Neural crest cell (in vitro differentiated cells): ENCODE measurements at regions not wholly inside any gene's neighbourhood (a gene's known extent, or its start where the extent isn't known, plus 50 kb on each side); places are given as distances from the start of the nearest gene placed in this dataset.

Experiments used
- DNase-seq: peaks from one replicate; pipeline ENCODE4 v3.0.0; 2021; ENCODE audit warnings: low read depth, mixed read lengths, low spot score
- H3K27ac Mint-ChIP-seq: one replicate; pipeline ENCODE4 v1.8.0; 2021; ENCODE audit warnings: mild to moderate bottlenecking, mixed read lengths; ENCODE audit not compliant: unreplicated experiment
- H3K27me3 Mint-ChIP-seq: 2 replicates; pipeline ENCODE4 v1.8.0; 2021; ENCODE audit warnings: low read depth, mild to moderate bottlenecking, mixed read lengths
- H3K36me3 Mint-ChIP-seq: 2 replicates; pipeline ENCODE4 v1.8.0; 2021; ENCODE audit warnings: low read depth, mild to moderate bottlenecking, mixed read lengths
- H3K4me1 Mint-ChIP-seq: 2 replicates; pipeline ENCODE4 v1.8.0; 2021; ENCODE audit warnings: mixed read lengths
- H3K4me3 Mint-ChIP-seq: one replicate; pipeline ENCODE4 v1.8.0; 2021; ENCODE audit warnings: mild to moderate bottlenecking, mixed read lengths
- H3K9me3 Mint-ChIP-seq: 2 replicates; pipeline ENCODE4 v1.8.0; 2021; ENCODE audit warnings: mixed read lengths
- TF ChIP-seq, protein P1 (sequence below): fragments of 200-600 bp; sonication (generic); conservative IDR thresholded peaks from 2 replicates; pipeline ENCODE4 v1.5.0; 2021; ENCODE audit warnings: antibody characterized with exemption, mild to moderate bottlenecking

DNA sequence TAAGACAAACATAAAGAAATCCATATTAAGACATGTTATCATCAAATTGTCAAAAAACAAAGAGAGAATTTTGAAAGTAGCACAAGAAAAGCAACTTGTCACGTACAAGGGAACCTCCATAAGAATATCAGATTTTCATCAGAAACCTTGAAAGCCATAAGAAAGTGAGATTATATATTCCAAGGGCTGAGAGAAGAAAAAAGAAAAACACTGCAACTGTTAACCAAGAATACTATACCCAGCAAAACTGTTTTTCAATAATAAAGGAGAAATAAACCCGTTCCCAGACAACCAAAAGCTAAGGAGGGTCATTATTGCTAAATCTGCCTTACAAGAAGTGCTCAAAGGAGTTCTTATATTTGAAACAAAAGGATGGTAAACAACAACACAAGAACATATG, 94.7 kb upstream of the TSPAN8 start:
- Mint-ChIP-seq H3K27ac (no peak overlapping the region), H3K9me3 (peaks cover 14% of the 10 kb centered on the region), H3K4me3 (no peak overlapping the region), H3K4me1 (no peaks in the 10 kb centered on the region), H3K27me3 (no peaks in the 10 kb centered on the region), H3K36me3 (peaks cover 10% of the 10 kb centered on the region)
- no peak for DNase-seq
- TF ChIP-seq, protein P1, sequence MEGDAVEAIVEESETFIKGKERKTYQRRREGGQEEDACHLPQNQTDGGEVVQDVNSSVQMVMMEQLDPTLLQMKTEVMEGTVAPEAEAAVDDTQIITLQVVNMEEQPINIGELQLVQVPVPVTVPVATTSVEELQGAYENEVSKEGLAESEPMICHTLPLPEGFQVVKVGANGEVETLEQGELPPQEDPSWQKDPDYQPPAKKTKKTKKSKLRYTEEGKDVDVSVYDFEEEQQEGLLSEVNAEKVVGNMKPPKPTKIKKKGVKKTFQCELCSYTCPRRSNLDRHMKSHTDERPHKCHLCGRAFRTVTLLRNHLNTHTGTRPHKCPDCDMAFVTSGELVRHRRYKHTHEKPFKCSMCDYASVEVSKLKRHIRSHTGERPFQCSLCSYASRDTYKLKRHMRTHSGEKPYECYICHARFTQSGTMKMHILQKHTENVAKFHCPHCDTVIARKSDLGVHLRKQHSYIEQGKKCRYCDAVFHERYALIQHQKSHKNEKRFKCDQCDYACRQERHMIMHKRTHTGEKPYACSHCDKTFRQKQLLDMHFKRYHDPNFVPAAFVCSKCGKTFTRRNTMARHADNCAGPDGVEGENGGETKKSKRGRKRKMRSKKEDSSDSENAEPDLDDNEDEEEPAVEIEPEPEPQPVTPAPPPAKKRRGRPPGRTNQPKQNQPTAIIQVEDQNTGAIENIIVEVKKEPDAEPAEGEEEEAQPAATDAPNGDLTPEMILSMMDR: no peak

- Mint-ChIP-seq H3K27me3 (no peaks in the 10 kb centered on the region), H3K4me3 (no peak overlapping the region), H3K36me3 (peaks cover 10% of the 10 kb centered on the region), H3K4me1 (no peaks in the 10 kb centered on the region), H3K27ac (no peak overlapping the region), H3K9me3 (peaks cover 16% of the 10 kb centered on the region)
- TF ChIP-seq, protein P1: no peak
- no peak for DNase-seq
These were observed 92.4 kb upstream of the TSPAN8 start for GRCh38 chr12:71250166-71250565.

- H3K36me3 Mint-ChIP-seq: no peaks in the 10 kb centered on the region
- no peaks in the 10 kb centered on the region for H3K27me3 Mint-ChIP-seq
- H3K4me1 Mint-ChIP-seq: no peaks in the 10 kb centered on the region
- no peak for DNase-seq
- H3K27ac Mint-ChIP-seq: no peak overlapping the region
- TF ChIP-seq, protein P1: no peak
- H3K4me3 Mint-ChIP-seq: no peak overlapping the region
- H3K9me3 Mint-ChIP-seq: peaks cover 2% of the 10 kb centered on the region
These were observed 85.6 kb upstream of the TSPAN8 start for GRCh38 chr12:71243370-71243769.

DNA sequence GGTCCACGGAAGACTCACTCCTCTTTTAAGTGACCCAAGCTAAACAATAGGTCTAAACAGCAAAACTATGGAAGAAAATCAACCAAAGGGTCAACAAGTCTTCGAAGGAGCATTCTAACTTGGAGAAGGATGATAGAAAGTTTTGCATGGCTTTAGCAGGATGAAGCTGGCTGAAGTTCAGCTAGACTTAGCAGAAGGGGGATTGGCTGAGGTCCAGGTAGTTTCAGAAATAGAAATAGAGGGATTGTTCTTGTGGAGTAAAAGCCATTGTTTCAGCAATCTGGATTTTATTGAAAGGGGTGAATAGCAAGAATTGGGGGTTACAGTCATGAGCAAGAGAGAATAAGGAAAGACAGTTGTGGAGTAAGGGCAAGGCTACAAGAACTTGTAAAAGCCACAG, 84.7 kb upstream of the TSPAN8 start:
- Mint-ChIP-seq H3K4me3 (no peak overlapping the region), H3K9me3 (peaks cover 2% of the 10 kb centered on the region), H3K27ac (no peak overlapping the region), H3K4me1 (no peaks in the 10 kb centered on the region), H3K36me3 (no peaks in the 10 kb centered on the region), H3K27me3 (no peaks in the 10 kb centered on the region)
- TF ChIP-seq, protein P1: no peak
- no peak for DNase-seq

- DNase-seq: no peak
- Mint-ChIP-seq H3K27me3 (no peaks in the 10 kb centered on the region), H3K27ac (no peak overlapping the region), H3K36me3 (no peaks in the 10 kb centered on the region), H3K4me3 (no peak overlapping the region), H3K4me1 (no peaks in the 10 kb centered on the region), H3K9me3 (no peaks in the 10 kb centered on the region)
- TF ChIP-seq, protein P1: no peak
These were observed 83.1 kb upstream of the TSPAN8 start for GRCh38 chr12:71240946-71241345.

GRCh38 chr12:71239731-71240130, 81.9 kb upstream of the TSPAN8 start:
- TF ChIP-seq, protein P1: no peak
- no peaks in the 10 kb centered on the region for H3K27me3 Mint-ChIP-seq
- H3K4me1 Mint-ChIP-seq: no peaks in the 10 kb centered on the region
- H3K9me3 Mint-ChIP-seq: no peaks in the 10 kb centered on the region
- DNase-seq: no peak
- no peaks in the 10 kb centered on the region for H3K36me3 Mint-ChIP-seq
- no peak overlapping the region for H3K4me3 Mint-ChIP-seq
- no peak overlapping the region for H3K27ac Mint-ChIP-seq
